ENCODE measurements at regions not wholly inside any gene's neighbourhood (a gene's known extent, or its start where the extent isn't known, plus 50 kb on each side); places are given as distances from the start of the nearest gene placed in this dataset.
A peak's percentile ranks its signal among the peaks of the same experiment; 100 is the strongest.

- TF ChIP-seq CTCF (IDR thresholded peaks at IDR 0.05) (no peak), POLR2A (IDR thresholded peaks at IDR 0.05) (no peak)
- H3K4me3 ChIP-seq = no peak overlapping the region
- no peak overlapping the region for H3K27ac ChIP-seq
- no peaks in the 10 kb centered on the region for H3K4me1 ChIP-seq
- H3K27me3 ChIP-seq = peaks cover 0 to 4% (median 0%) of the 10 kb centered on the region in 4 donors
- intact Hi-C loops (cut with DNase I) = no loop called here
- WGBS, 2 donors = 81 to 84% methylated on average over 4 of the region's 4 CpGs
- DNase-seq = no peak
- no peaks in the 10 kb centered on the region for H3K9me3 ChIP-seq
- no peaks in the 10 kb centered on the region for H3K36me3 ChIP-seq
Observed at GRCh38 chr11:122604621-122605020, 50.9 kb upstream of the UBASH3B start.

GRCh38 chr11:122601141-122602125, 54.1 kb upstream of the UBASH3B start:
- no peak overlapping the region for H3K4me3 ChIP-seq
- H3K4me1 ChIP-seq = no peaks in the 10 kb centered on the region
- peaks cover 0 to 8% (median 0%) of the 10 kb centered on the region in 4 donors for H3K27me3 ChIP-seq
- H3K9me3 ChIP-seq = no peaks in the 10 kb centered on the region
- H3K27ac ChIP-seq = peak overlapping the region in 1 of 4 donors; percentile 3
- intact Hi-C loops (cut with DNase I) = no loop called here
- DNase-seq = no peak
- H3K36me3 ChIP-seq = no peaks in the 10 kb centered on the region
- WGBS, 2 donors = 68 to 74% methylated on average over 6 to 7 of the region's 7 CpGs
- TF ChIP-seq CTCF (IDR thresholded peaks at IDR 0.05) (no peak), POLR2A (IDR thresholded peaks at IDR 0.05) (no peak)

GRCh38 chr11:122600290-122600689, 55.2 kb upstream of the UBASH3B start:
- DNase-seq = no peak
- H3K27ac ChIP-seq = no peak overlapping the region
- no peak for TF ChIP-seq POLR2A (IDR thresholded peaks at IDR 0.05)
- no peak for TF ChIP-seq CTCF (IDR thresholded peaks at IDR 0.05)
- intact Hi-C loops (cut with DNase I) = no loop called here
- no peak overlapping the region for H3K4me3 ChIP-seq
- 76 to 93% methylated on average over 2 of the region's 2 CpGs for WGBS, 2 donors
- no peaks in the 10 kb centered on the region for H3K4me1 ChIP-seq
- H3K9me3 ChIP-seq = no peaks in the 10 kb centered on the region
- H3K27me3 ChIP-seq = peaks cover 0 to 11% (median 0%) of the 10 kb centered on the region in 4 donors
- H3K36me3 ChIP-seq = no peaks in the 10 kb centered on the region

DNA sequence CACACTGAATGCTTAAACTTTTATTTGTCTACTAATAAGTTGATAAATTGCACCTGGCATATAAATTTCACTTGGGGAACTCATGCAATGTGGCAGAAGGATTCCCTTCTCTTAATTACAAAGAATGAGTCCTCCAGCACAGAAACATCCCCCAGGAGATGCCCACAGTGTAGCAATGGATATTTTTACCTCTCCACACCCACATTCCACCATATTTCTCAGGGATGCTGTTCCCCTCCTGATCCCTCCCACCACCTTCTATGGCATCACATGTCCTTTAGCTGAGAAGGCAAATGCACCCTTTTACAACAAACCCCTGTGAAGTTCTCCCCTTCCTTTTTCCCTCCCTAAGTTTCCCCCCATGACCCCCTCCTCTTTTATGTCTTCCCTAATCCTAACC, 56.1 kb upstream of the UBASH3B start:
- TF ChIP-seq CTCF (IDR thresholded peaks at IDR 0.05) (no peak), POLR2A (IDR thresholded peaks at IDR 0.05) (no peak)
- H3K9me3 ChIP-seq = no peaks in the 10 kb centered on the region
- DNase-seq = no peak
- intact Hi-C loops (cut with DNase I) = no loop called here
- peaks cover 0 to 15% (median 0%) of the 10 kb centered on the region in 4 donors for H3K27me3 ChIP-seq
- H3K4me3 ChIP-seq = no peak overlapping the region
- H3K36me3 ChIP-seq = no peaks in the 10 kb centered on the region
- H3K4me1 ChIP-seq = no peaks in the 10 kb centered on the region
- no peak overlapping the region for H3K27ac ChIP-seq

DNA sequence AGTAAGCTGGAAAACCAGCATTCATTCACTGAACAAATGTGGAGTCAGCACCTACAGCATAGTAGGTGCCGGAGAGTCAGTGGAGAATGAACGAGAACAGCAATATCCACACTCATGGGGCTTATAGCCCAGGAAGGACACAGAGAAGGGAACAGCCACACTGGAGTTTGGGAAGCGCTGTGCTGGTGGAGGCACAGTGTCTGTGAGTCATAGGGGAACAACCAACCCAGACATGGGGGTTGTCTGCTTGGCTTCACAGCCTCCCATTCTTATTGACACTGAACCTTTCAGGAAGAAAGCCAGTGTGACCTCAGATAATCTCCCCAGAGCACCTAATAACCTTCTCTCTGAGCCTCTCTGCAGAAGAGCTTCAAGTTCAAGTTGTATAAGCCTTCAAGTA, 56.6 kb upstream of the UBASH3B start:
- Histone ChIP-seq H3K27me3 (peaks cover 0 to 19% (median 2%) of the 10 kb centered on the region in 4 donors), H3K4me3 (no peak overlapping the region), H3K9me3 (no peaks in the 10 kb centered on the region), H3K36me3 (no peaks in the 10 kb centered on the region), H3K27ac (no peak overlapping the region), H3K4me1 (no peaks in the 10 kb centered on the region)
- WGBS, 2 donors = 76 to 82% methylated on average over 3 of the region's 3 CpGs
- intact Hi-C loops (cut with DNase I) = no loop called here
- TF ChIP-seq CTCF (IDR thresholded peaks at IDR 0.05) = no peak
- no peak for TF ChIP-seq POLR2A (IDR thresholded peaks at IDR 0.05)
- no peak for DNase-seq
